GM12874 (cell line): ENCODE measurements at regions not wholly inside any gene's neighbourhood (a gene's known extent, or its start where the extent isn't known, plus 50 kb on each side); places are given as distances from the start of the nearest gene placed in this dataset.

Experiments
- CTCF ChIP-seq: IDR thresholded peaks from 2 replicates; pipeline ENCODE4 v1.5.1; 2011; ENCODE audit warnings: low read depth, mild to moderate bottlenecking, control low read depth, low read length, moderate library complexity; ENCODE audit not compliant: insufficient read depth

- TF ChIP-seq CTCF, result no peak
These were observed 192.2 kb upstream of the ALG10 start for GRCh38 chr12:33830070-33830469.

GRCh38 chr12:33832900-33833299 is 189.4 kb upstream of the ALG10 start:
- TF ChIP-seq CTCF, result no peak

- TF ChIP-seq CTCF, result no peak
These were observed 187.6 kb upstream of the ALG10 start for GRCh38 chr12:33834672-33835071.

- TF ChIP-seq CTCF, result no peak
These were observed 145.7 kb upstream of the ALG10 start for GRCh38 chr12:33876618-33877017.

- no peak for TF ChIP-seq CTCF
These were observed 129.9 kb upstream of the ALG10 start for GRCh38 chr12:33892425-33892824.

GRCh38 chr12:33926095-33926494 is 96.2 kb upstream of the ALG10 start:
- TF ChIP-seq CTCF, result no peak

GRCh38 chr12:33942172-33942571 is 80.1 kb upstream of the ALG10 start:
- no peak for TF ChIP-seq CTCF
